ENCODE measurements at regions not wholly inside any gene's neighbourhood (a gene's known extent, or its start where the extent isn't known, plus 50 kb on each side); places are given as distances from the start of the nearest gene placed in this dataset.
A peak's percentile ranks its signal among the peaks of the same experiment; 100 is the strongest.

DNA sequence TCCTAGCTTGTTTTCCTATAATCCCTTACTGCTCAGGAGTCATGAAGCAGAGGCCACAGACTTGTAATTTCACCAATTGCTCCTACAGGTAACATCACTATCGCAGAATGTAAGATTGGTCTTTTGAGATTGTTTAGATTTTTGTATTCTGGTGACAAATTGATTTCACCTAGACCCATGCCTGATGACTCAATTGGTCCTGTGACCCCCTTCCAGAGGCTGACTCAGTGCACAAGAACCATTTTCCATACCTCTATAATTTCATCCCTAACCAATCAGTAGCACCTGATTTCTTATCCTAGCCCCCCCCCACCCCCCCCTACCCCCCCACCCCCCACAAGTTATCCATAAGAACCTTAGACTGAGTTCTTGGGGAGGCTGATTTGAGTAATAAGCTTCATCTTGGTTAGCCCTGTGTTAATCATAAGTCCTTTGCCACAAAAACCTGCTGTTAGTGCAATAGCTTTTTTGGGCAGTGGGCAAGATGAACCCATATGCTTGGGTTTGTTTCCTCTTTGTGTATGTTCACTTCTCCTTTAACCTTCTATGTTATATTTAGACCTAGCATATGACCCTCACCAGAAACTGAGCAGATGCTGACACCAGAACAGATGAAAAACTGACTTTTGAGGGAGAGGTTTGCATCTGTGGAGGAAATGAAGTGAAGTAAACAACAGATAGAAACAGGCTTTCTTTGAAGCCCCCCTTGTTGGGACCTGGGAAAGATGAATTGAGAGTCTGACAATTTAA, 187.1 kb downstream of the KIF20B start:
- no peaks in the 10 kb centered on the region for H3K27me3 ChIP-seq
- 88% methylated on average over 1 of the region's 1 CpG for WGBS (ENCODE audit: insufficient coverage, low coverage, low lambda C conversion rate, missing lambda C conversion rate)
- no peak for TF ChIP-seq POLR2A (IDR thresholded peaks at IDR 0.05)
- TF ChIP-seq, protein P1, sequence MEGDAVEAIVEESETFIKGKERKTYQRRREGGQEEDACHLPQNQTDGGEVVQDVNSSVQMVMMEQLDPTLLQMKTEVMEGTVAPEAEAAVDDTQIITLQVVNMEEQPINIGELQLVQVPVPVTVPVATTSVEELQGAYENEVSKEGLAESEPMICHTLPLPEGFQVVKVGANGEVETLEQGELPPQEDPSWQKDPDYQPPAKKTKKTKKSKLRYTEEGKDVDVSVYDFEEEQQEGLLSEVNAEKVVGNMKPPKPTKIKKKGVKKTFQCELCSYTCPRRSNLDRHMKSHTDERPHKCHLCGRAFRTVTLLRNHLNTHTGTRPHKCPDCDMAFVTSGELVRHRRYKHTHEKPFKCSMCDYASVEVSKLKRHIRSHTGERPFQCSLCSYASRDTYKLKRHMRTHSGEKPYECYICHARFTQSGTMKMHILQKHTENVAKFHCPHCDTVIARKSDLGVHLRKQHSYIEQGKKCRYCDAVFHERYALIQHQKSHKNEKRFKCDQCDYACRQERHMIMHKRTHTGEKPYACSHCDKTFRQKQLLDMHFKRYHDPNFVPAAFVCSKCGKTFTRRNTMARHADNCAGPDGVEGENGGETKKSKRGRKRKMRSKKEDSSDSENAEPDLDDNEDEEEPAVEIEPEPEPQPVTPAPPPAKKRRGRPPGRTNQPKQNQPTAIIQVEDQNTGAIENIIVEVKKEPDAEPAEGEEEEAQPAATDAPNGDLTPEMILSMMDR (IDR thresholded peaks at IDR 0.05): no peak
- H3K9me3 ChIP-seq: no peaks in the 10 kb centered on the region
- intact Hi-C loops (cut with DNase I): no loop called here
- ATAC-seq (peak in 3 of 4 donors; percentile 20 to 57 (median 46)), DNase-seq (no peak)
- H3K27ac ChIP-seq: no peak overlapping the region
- H3K4me3 ChIP-seq: no peak overlapping the region
- no peaks in the 10 kb centered on the region for H3K36me3 ChIP-seq
- no peaks in the 10 kb centered on the region for H3K4me1 ChIP-seq

DNA sequence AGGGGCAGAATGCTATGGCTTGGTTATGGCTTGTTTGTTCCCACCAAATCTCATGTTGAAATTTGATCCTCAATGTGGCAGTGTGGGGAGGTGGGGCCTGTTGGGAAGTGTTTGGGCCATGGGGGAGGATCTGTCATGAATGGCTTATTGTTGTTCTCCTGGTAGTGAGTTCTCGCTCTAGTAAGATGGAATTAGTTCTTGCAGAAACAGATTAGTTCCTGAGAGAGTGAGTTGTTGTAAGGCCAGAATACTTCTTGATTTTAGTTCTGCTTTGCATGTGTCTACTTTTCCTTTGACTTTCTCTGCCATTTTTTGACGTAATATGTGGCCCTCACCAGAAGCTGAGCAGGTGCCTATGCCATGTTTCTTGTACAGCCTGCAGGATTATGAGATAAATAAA, 188.2 kb downstream of the KIF20B start:
- 50% methylated on average over 1 of the region's 2 CpGs for WGBS (ENCODE audit: insufficient coverage, low coverage, low lambda C conversion rate, missing lambda C conversion rate)
- ATAC-seq: peak in 3 of 4 donors; percentile 28 to 50 (median 48)
- Histone ChIP-seq H3K27ac (no peak overlapping the region), H3K36me3 (no peaks in the 10 kb centered on the region), H3K9me3 (no peaks in the 10 kb centered on the region), H3K4me1 (no peaks in the 10 kb centered on the region), H3K27me3 (no peaks in the 10 kb centered on the region), H3K4me3 (no peak overlapping the region)
- DNase-seq: no peak
- intact Hi-C loops (cut with DNase I): no loop called here
- TF ChIP-seq, protein P1 (IDR thresholded peaks at IDR 0.05): no peak
- TF ChIP-seq POLR2A (IDR thresholded peaks at IDR 0.05): no peak

GRCh38 chr10:89891006-89891535, 189.7 kb downstream of the KIF20B start:
- Histone ChIP-seq H3K36me3 (no peaks in the 10 kb centered on the region), H3K9me3 (no peaks in the 10 kb centered on the region), H3K27me3 (no peaks in the 10 kb centered on the region), H3K4me3 (no peak overlapping the region), H3K4me1 (no peaks in the 10 kb centered on the region), H3K27ac (no peak overlapping the region)
- ATAC-seq: no peak
- intact Hi-C loops (cut with DNase I): no loop called here
- TF ChIP-seq, protein P1 (IDR thresholded peaks at IDR 0.05): no peak
- no peak for TF ChIP-seq POLR2A (IDR thresholded peaks at IDR 0.05)
- no peak for DNase-seq
- WGBS (ENCODE audit: insufficient coverage, low coverage, low lambda C conversion rate, missing lambda C conversion rate): 32% methylated on average over 2 of the region's 2 CpGs

DNA sequence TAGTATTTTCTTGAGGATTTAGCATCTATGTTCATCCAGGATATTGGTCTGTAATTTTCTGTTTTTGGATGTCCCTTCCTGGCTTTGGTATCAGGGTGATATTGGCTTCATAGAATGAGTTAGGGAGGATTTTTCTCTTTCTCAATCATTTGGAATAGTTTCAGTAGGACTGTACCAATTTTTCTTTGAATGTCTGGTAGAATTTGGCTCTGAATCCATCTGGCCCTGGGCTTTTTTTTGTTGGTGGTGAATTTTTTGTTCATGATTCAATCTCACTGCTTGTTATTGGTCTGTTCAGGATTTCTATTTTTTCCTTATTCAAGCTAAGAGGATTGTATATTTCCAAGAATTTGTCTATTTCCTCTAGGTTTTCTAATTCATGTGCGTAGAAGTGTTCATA, 192.7 kb downstream of the KIF20B start:
- Histone ChIP-seq H3K27ac (no peak overlapping the region), H3K27me3 (no peaks in the 10 kb centered on the region), H3K4me1 (no peaks in the 10 kb centered on the region), H3K9me3 (no peaks in the 10 kb centered on the region), H3K36me3 (no peaks in the 10 kb centered on the region), H3K4me3 (no peak overlapping the region)
- intact Hi-C loops (cut with DNase I): no loop called here
- WGBS (ENCODE audit: insufficient coverage, low coverage, low lambda C conversion rate, missing lambda C conversion rate): 56% methylated on average over 1 of the region's 1 CpG
- DNase-seq (no peak), ATAC-seq (no peak)
- TF ChIP-seq, protein P1 (IDR thresholded peaks at IDR 0.05): no peak
- TF ChIP-seq POLR2A (IDR thresholded peaks at IDR 0.05): no peak
